Ovary (tissue), 3 donors: ENCODE measurements at regions not wholly inside any gene's neighbourhood (a gene's known extent, or its start where the extent isn't known, plus 50 kb on each side); places are given as distances from the start of the nearest gene placed in this dataset.

Experiments used
- EP300 ChIP-seq: sonication (generic); formaldehyde crosslinking; IDR thresholded peaks from one replicate; pipeline ENCODE4 v1.6.1; 2017; ENCODE audit warnings: antibody characterized with exemption
- POLR2A ChIP-seq: fragments of 450-650 bp; IDR thresholded peaks from one replicate; pipeline ENCODE4 v1.6.1; 2017; ENCODE audit warnings: antibody characterized with exemption, mild to moderate bottlenecking, moderate library complexity
- TF ChIP-seq, protein P1 (sequence below), 3 donors: fragments of 450-650 bp in 2 of 3; fragments of 200-600 bp in 1 of 3; IDR thresholded peaks; one replicate each; pipeline versions ENCODE4 v1.5.1 to v1.8.0; 2016 to 2022; ENCODE audit warnings: antibody characterized with exemption in 3 of 3, mild to moderate bottlenecking in 1 of 3
- donor health status: DM: no; HTN: no; CAD: no.

DNA sequence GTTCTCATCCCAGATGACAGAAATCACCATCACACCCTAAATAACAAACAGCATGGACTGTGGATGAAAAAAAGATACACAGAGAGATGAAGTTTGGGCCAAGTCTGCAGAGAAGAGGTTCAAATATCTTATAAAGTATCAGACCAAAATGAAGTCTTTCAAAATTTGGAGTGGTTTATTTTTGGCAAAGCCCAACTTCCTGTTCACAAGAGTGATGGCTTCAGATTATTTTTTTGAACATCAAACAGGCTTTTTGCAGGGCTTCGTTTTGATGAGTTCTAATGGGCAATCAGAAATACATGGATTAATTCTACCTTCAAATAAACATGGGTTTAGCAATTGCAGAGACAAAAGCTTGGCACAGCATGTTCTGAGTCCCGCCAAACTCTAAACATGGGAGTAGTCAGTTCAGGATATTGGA is 378.2 kb upstream of the RPS23 start:
- no peak for TF ChIP-seq POLR2A
- TF ChIP-seq, protein P1, sequence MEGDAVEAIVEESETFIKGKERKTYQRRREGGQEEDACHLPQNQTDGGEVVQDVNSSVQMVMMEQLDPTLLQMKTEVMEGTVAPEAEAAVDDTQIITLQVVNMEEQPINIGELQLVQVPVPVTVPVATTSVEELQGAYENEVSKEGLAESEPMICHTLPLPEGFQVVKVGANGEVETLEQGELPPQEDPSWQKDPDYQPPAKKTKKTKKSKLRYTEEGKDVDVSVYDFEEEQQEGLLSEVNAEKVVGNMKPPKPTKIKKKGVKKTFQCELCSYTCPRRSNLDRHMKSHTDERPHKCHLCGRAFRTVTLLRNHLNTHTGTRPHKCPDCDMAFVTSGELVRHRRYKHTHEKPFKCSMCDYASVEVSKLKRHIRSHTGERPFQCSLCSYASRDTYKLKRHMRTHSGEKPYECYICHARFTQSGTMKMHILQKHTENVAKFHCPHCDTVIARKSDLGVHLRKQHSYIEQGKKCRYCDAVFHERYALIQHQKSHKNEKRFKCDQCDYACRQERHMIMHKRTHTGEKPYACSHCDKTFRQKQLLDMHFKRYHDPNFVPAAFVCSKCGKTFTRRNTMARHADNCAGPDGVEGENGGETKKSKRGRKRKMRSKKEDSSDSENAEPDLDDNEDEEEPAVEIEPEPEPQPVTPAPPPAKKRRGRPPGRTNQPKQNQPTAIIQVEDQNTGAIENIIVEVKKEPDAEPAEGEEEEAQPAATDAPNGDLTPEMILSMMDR (IDR thresholded peaks at IDR 0.05) = no peak
- no peak for TF ChIP-seq EP300
